Neural crest cell (in vitro differentiated cells): ENCODE measurements at regions not wholly inside any gene's neighbourhood (a gene's known extent, or its start where the extent isn't known, plus 50 kb on each side); places are given as distances from the start of the nearest gene placed in this dataset.

Experiments
- DNase-seq: peaks from one replicate; pipeline ENCODE4 v3.0.0; 2021; ENCODE audit warnings: low read depth, mixed read lengths, low spot score
- H3K27ac Mint-ChIP-seq: one replicate; pipeline ENCODE4 v1.8.0; 2021; ENCODE audit warnings: mild to moderate bottlenecking, mixed read lengths; ENCODE audit not compliant: unreplicated experiment
- H3K27me3 Mint-ChIP-seq: 2 replicates; pipeline ENCODE4 v1.8.0; 2021; ENCODE audit warnings: low read depth, mild to moderate bottlenecking, mixed read lengths
- H3K36me3 Mint-ChIP-seq: 2 replicates; pipeline ENCODE4 v1.8.0; 2021; ENCODE audit warnings: low read depth, mild to moderate bottlenecking, mixed read lengths
- H3K4me1 Mint-ChIP-seq: 2 replicates; pipeline ENCODE4 v1.8.0; 2021; ENCODE audit warnings: mixed read lengths
- H3K4me3 Mint-ChIP-seq: one replicate; pipeline ENCODE4 v1.8.0; 2021; ENCODE audit warnings: mild to moderate bottlenecking, mixed read lengths
- H3K9me3 Mint-ChIP-seq: 2 replicates; pipeline ENCODE4 v1.8.0; 2021; ENCODE audit warnings: mixed read lengths
- TF ChIP-seq, protein P1 (sequence below): fragments of 200-600 bp; sonication (generic); conservative IDR thresholded peaks from 2 replicates; pipeline ENCODE4 v1.5.0; 2021; ENCODE audit warnings: antibody characterized with exemption, mild to moderate bottlenecking

DNA sequence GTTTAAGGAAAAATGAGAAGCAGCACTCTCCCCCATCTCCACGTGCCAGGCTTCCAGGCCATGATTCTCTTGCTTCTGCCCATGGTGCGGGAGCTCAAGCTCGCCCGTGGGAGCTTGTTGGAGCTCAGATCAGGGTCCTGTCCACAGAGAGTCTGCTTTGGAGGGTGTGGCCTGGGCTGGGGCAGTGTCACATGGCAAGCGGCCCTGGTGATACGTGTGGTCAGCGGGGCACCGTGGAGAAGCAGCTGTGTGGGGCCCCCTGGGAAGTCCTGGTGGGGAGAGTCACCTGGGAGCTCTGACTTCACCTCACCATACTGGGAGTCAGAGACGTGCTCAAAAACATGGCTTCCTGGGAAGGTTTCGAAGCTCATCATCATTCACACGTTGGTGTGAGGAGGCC lies 275.3 kb downstream of the GADD45G start:
- no peak for DNase-seq
- Mint-ChIP-seq H3K27ac (no peak overlapping the region), H3K4me3 (no peak overlapping the region), H3K4me1 (peaks cover 3% of the 10 kb centered on the region), H3K27me3 (no peaks in the 10 kb centered on the region), H3K36me3 (no peaks in the 10 kb centered on the region), H3K9me3 (no peaks in the 10 kb centered on the region)
- TF ChIP-seq, protein P1, sequence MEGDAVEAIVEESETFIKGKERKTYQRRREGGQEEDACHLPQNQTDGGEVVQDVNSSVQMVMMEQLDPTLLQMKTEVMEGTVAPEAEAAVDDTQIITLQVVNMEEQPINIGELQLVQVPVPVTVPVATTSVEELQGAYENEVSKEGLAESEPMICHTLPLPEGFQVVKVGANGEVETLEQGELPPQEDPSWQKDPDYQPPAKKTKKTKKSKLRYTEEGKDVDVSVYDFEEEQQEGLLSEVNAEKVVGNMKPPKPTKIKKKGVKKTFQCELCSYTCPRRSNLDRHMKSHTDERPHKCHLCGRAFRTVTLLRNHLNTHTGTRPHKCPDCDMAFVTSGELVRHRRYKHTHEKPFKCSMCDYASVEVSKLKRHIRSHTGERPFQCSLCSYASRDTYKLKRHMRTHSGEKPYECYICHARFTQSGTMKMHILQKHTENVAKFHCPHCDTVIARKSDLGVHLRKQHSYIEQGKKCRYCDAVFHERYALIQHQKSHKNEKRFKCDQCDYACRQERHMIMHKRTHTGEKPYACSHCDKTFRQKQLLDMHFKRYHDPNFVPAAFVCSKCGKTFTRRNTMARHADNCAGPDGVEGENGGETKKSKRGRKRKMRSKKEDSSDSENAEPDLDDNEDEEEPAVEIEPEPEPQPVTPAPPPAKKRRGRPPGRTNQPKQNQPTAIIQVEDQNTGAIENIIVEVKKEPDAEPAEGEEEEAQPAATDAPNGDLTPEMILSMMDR, result no peak

DNA sequence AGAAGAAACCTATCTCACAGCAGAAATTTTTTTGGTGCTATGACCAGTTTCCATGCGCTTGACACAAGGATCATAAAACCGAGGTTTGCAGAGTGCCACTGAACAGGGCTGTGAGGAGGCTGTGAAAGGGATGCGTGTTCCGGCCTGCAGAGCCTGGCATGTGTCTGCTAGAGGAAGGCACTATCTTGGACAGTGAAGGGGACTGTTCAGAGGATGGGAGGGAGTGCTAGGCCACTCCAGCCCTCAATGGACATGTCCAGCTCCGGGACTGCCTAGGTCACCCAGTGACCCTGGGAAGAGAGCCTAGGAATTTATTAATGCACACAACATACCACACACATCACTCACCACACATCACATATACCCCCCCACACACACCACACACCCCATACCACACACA lies 275.9 kb downstream of the GADD45G start:
- Mint-ChIP-seq H3K36me3 (no peaks in the 10 kb centered on the region), H3K27ac (no peak overlapping the region), H3K4me3 (no peak overlapping the region), H3K27me3 (no peaks in the 10 kb centered on the region), H3K4me1 (no peaks in the 10 kb centered on the region), H3K9me3 (no peaks in the 10 kb centered on the region)
- TF ChIP-seq, protein P1, result no peak
- no peak for DNase-seq

DNA sequence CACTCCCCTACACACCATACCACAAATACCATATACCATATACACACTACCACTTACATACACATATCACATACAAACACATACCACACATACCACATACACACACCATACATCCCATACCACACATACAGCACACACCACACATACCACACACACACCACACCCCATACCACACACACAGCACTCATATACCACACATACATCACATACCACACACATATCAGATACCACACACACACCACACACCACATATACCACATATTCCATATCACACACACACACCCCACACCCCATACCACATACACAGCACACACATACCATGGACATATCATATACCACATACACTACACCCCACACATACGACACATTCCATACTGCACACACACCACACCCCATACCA lies 276.6 kb downstream of the GADD45G start:
- H3K36me3 Mint-ChIP-seq, result no peaks in the 10 kb centered on the region
- no peak for DNase-seq
- no peaks in the 10 kb centered on the region for H3K4me1 Mint-ChIP-seq
- H3K27me3 Mint-ChIP-seq, result no peaks in the 10 kb centered on the region
- no peak overlapping the region for H3K27ac Mint-ChIP-seq
- H3K4me3 Mint-ChIP-seq, result no peak overlapping the region
- TF ChIP-seq, protein P1, result no peak
- H3K9me3 Mint-ChIP-seq, result no peaks in the 10 kb centered on the region

DNA sequence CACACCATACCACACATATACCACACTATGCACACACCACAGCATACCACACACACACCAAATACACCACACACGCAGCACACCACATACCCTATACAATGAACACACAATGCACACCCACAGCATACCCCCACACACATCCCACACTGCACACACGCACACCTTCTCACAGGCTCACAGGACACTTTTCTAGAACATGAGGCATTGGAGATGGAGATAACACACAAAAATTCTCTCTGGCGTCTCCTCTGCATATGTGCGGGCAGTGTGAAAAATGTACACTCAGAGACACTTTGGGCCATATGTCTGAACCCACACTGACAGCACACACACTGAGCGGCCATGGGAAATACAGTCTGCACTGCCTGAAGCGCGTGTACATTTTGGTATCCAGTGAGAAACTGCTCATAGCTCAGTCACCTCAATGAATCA lies 278.1 kb downstream of the GADD45G start:
- no peak for DNase-seq

DNA sequence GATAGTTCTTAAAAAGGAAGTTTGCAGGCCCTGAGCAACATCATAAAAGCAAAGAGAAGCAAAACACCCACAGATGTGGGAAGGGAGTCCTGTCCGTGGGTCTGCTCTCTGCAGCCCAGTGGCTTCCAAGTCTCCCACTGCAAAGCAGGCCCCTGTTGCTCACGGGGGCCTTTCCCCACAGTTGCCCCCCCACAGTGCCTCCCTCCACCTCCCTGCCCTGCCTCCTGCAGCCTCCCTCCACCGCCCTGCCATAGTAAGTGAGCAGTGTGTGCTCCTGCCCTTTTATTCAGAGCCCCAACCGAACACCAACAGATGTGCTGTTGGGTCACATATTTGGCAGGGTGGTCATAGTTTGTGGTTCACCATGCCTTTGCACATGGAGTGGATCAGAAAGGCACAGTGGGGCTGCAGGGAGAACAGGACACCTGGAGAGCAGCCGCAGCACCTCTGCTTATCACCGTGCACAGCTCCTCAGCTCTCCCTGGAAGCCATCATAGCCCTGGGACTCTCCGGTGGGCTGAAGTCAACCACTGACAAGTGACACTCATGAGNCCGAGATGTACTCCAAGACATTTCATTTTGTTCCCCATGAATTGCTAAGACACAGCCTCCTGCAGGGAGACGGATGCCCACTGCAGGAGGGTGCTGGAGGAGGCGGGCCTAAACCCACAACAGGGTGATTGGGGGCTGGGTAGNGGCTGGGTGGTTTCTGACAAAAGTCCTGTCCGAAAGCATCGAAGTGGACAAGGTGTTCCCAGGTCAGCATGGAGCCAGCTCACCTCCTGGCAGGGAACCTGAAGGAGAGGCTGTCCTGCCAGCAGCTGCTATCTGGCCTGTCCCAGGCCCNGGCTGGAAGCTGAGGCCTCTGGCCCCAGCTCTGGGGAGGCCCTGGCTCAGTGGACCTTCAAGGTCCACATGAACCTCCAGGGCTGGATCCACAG lies 278.9 kb downstream of the GADD45G start:
- TF ChIP-seq, protein P1, result no peak
- Mint-ChIP-seq H3K27me3 (no peaks in the 10 kb centered on the region), H3K4me3 (no peak overlapping the region), H3K4me1 (no peaks in the 10 kb centered on the region), H3K36me3 (no peaks in the 10 kb centered on the region), H3K9me3 (no peaks in the 10 kb centered on the region), H3K27ac (no peak overlapping the region)
- no peak for DNase-seq

More for the DNA sequence above, 278.1 kb downstream of the GADD45G start:
- no peaks in the 10 kb centered on the region for H3K4me1 Mint-ChIP-seq
- H3K27ac Mint-ChIP-seq, result no peak overlapping the region
- no peaks in the 10 kb centered on the region for H3K36me3 Mint-ChIP-seq
- TF ChIP-seq, protein P1, result no peak
- H3K27me3 Mint-ChIP-seq, result no peaks in the 10 kb centered on the region
- no peak overlapping the region for H3K4me3 Mint-ChIP-seq
- no peaks in the 10 kb centered on the region for H3K9me3 Mint-ChIP-seq
